ENCODE measurements at regions not wholly inside any gene's neighbourhood (a gene's known extent, or its start where the extent isn't known, plus 50 kb on each side); places are given as distances from the start of the nearest gene placed in this dataset.

- ATAC-seq: no peak
- DNase-seq: no peak
- intact Hi-C loops (cut with DNase I): no loop called here
Observed at GRCh38 chr16:35749253-35750141, 2290.1 kb downstream of the TP53TG3F start.

GRCh38 chr16:35750157-35750689, 2290.8 kb downstream of the TP53TG3F start:
- DNase-seq (no peak), ATAC-seq (no peak)
- intact Hi-C loops (cut with DNase I): no loop called here

- no peak for ATAC-seq
- no peak for DNase-seq
- intact Hi-C loops (cut with DNase I): no loop called here
Observed at GRCh38 chr16:35750701-35751104, 2291.3 kb downstream of the TP53TG3F start.

GRCh38 chr16:35751191-35751941, 2292.0 kb downstream of the TP53TG3F start:
- ATAC-seq: no peak
- peak; percentile 20 for DNase-seq
- intact Hi-C loops (cut with DNase I): no loop called here

DNA sequence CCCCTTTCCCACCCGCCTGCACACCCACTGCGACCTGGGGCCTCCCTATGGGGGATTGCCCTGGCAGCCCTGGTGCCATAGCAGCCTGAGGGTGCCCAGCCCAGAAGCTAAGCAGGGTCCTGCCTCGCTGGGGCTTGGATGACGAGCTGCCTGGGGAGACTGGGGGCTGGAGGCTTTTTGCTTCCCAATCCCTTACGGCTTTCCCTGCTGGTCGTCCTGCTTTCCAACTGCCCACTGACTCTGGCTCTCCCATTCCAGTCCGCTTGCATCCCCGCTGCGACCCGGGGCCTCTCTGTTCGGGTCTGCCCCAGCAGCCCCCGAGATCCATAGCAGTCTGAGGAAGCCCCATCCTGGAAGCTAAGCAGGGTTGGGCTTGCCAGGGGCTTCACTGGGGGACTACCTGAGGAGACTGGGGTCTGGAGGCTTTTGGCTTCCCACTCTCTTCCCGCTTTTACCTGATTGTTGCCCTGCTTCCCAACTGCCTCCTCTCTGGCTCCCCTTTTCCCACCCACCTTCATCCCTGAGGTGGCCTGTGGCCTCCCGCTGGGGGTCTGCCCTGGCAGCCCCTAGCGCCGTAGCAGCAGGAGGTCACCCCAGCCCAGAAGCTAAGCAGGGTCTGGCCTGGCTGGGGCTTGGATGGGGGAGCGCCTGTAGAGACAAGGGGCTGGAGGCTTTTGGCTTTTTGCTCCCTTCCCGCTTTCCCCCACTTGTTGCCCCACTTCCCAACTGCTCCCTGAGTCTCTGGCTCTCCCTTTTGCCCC, 2292.8 kb downstream of the TP53TG3F start:
- intact Hi-C loops (cut with DNase I): no loop called here
- no peak for DNase-seq
- ATAC-seq: no peak

GRCh38 chr16:35752773-35753558, 2293.6 kb downstream of the TP53TG3F start:
- no peak for ATAC-seq
- intact Hi-C loops (cut with DNase I): no loop called here
- peak; percentile 12 for DNase-seq

DNA sequence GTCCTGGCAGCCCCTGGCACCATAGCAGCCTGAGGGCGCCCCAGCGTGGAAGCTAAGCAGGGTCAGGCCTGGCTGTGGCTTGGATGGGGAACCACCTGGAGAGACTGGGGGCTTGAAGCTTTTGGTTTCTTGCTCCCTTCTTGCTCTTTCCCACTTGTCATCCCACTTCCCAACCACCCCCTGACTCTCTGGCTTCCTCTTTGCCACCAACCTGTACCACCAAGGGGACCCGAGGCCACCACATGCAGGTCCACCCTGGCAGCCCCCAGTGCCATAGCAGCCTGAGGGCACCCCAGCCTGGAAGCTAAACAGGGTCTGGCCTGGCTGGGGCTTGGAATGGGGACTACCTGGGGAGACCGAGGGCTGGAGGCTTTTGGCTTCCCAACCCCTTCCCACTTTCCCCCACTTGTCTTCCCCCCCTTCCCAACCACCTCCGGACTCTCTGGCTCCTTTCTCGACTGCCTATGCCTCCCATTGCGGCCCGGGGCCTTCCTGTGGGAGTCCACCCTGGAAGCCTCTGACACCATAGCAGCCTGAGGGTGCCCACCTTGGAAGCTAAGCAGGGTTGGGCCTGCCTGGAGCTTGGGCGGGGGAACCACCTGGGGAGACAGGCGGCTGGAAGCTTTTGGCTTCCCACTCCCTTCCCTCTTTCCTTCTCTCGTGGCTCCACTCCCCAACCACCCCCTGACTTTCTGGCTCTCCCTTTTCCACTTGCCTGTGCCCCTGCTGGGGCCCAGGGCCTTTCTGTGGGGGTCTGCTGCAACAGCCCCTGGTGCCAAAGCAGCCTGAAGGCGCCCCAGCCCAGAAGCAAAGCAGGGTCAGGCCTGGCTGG, 2294.4 kb downstream of the TP53TG3F start:
- DNase-seq (no peak), ATAC-seq (no peak)

GRCh38 chr16:35754391-35755369, 2295.3 kb downstream of the TP53TG3F start:
- intact Hi-C loops (cut with DNase I): no loop called here
- DNase-seq: no peak
- ATAC-seq: no peak

More for the DNA sequence above, 2294.4 kb downstream of the TP53TG3F start:
- intact Hi-C loops (cut with DNase I): no loop called here

DNA sequence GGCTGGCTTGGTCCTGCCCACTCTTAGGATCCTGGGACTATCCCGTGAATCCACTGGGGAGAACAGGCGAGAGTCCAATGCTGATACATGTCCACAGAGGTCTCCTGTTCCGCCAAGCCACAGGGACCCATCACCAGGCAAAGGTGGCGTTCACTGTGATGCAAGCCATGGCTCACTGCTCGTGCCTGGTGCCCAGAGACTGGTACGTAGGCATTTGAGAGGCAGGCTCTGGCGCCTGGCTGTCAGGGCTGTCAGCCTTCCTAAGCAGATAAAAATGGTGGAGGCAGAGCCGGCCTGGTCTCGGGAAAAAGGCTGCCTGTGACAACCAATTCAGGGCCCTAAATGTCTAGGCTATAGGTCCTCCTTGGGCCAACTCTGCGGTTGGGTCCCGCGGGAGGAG, 2329.0 kb downstream of the TP53TG3F start:
- ATAC-seq: no peak
- intact Hi-C loops (cut with DNase I): no loop called here
- DNase-seq: no peak

DNA sequence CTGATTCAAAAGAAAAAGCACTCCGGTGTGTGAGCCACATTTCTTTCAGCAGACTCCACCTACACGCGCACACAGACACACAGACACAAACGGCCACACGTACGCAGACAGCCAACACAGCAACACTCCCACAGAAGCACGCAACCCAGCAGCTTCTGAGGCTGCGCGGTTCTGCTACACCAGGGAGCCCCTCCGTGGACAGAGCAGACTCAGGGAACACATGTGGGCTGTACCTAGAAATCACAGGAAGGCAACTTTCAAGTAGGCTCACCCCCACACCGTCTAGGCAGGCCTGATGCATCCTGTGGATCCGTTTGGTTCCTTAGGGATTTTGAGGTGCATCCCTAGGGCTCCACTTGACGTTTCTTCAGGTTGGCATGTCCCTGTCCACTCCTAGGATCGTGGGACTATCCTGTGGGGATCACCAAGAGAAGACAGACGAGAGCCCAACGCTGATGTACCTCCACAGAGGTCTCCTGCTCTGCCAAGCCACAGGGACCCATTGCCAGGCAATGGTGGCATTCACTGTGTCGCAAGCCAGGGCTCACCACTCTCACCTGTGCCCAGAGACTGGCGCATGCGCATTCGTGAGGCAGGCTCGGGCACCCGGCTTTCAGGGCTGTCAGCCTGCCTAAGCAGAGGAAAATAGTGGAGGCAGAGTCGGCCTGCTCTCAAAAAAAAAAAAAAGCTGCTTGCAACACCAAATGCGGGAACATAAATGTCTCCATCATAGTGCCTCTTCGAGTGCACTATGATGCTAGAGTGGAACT, 2333.3 kb downstream of the TP53TG3F start:
- DNase-seq: no peak
- intact Hi-C loops (cut with DNase I): no loop called here
- no peak for ATAC-seq

DNA sequence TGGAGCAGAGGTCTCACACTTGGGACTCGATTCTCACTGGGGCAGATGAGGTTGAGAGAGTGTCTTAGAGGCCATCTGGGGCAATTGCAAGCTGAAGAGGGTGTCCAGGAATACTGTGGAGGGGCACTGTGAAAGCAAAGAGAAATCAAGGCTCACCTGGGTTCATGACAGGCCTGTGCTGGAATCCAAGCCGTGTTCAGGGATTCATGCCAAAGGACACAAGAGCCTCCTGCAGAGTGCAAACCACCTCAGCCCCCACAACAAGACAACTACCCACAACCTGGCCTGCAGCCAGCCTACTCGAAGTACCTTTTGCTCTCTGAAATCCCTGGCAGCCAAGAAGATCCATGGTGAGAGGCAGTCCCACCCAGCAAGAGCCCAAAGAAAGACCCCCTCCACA, 2334.2 kb downstream of the TP53TG3F start:
- intact Hi-C loops (cut with DNase I): no loop called here
- ATAC-seq (no peak), DNase-seq (no peak)

DNA sequence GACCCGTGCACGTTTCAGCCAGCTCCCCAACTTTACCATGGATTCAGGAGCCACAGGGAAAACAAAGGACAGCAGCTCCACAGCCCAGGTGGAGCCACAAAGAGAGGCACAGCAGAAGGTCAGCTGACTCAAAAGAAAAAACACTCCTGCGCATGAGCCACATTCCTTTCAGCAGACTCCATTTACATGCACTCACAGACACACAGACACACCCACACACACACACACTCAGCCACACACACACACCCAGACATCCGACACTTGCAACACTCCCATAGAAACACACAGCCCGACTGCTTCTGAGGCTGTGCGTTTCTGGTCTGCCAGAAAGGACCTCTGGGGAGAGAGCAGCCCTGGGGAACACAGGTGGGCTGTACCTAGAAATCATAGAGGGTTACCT, 2335.5 kb downstream of the TP53TG3F start:
- ATAC-seq (no peak), DNase-seq (no peak)
- intact Hi-C loops (cut with DNase I): no loop called here

DNA sequence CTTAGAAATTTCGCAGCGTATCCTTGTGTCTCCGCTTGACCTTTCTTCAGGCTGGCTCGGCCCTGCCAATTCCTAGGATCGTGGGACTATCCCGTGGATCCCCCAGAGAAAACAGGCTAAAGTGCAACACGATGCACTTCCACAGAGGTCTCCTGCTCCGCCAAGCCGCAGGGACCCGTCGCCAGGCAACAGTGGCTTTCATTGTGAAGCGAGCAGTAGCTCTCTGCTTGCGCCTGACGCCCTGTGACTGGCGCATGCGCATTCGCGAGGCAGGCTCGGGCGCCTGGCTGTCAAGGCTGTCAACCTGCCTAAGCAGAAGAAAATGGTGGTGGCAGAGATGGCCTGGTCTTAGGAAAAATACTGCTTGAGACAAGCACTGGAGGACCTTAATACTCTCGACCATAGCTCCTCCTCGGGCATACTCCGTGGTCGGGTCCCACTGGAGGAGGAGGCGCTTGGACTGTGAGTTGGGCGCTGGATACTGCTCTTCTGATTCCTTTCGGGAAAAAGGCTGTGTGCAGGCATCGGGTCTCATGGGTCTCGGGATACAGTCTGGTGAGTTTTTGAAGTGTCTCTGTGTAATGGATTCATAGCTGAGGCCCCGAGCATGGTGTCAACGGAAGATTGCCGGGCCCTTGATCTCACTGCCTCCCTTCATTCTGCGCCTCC, 2336.1 kb downstream of the TP53TG3F start:
- no peak for DNase-seq
- no peak for ATAC-seq
- intact Hi-C loops (cut with DNase I): no loop called here

DNA sequence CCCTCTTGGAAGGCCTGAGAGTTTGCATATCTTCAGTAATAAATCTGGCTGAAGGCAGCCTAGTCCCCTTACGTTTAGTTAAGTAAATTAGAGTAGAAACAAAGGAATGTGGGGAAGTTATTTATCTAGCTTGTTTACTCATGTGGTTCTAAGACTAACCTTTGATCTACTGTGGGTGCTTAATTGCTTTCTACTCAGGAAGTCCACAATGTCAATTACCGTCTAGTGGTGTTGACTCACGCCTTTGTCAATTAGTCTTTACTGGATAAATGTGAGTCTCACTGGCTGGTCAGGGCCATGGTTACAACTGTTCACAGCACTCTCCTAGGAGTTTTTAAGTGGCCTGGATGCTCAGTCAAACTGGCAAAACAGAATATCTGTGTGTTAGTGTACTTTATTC, 2338.4 kb downstream of the TP53TG3F start:
- intact Hi-C loops (cut with DNase I): no loop called here
- DNase-seq (no peak), ATAC-seq (no peak)

DNA sequence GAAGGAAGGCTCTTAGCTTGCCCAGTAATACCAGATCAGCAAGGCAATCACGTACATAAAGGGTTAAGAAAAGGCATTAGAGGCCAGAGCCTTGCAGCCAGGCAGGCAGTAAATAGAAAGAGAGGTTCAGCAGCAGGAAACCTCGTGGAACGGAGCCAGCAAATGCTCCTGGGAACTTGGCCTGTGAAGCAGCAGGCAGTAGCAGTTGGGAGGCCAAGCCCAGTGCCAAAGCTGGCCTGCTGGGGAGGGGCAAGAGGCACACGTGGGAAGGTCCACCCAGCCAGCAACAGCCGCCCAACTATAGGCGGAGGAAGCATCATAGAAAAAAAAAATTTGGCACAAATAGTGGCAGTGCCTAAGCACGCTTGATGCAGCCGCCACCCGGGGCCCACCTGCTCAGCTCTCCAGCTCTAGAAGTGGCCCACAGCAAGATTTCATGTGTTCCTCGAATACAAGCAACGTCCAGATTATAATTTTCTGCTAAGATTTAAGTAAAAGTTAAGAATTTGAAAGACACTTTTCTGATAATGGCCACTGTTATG, 2339.5 kb downstream of the TP53TG3F start:
- intact Hi-C loops (cut with DNase I): no loop called here
- ATAC-seq: peak; percentile 54 to 57
- peak; percentile 70 for DNase-seq
